HAP-1 (cell line): ENCODE measurements at regions not wholly inside any gene's neighbourhood (a gene's known extent, or its start where the extent isn't known, plus 50 kb on each side); places are given as distances from the start of the nearest gene placed in this dataset.

Experiments
- DNase-seq, 2 experiments: peaks; one replicate each; pipeline ENCODE4 v3.0.0-alpha.2; 2016 to 2020; ENCODE audit warnings: low spot score in 2 of 2
- H3K27me3 ChIP-seq: fragments of 250-450 bp; sonication (Bioruptor Pico); 2 replicates; pipeline ENCODE4 v1.5.1; 2020; ENCODE audit warnings: low read depth, mild to moderate bottlenecking, moderate library complexity
- H3K36me3 ChIP-seq: fragments of 250-450 bp; sonication (Bioruptor Pico); replicated peaks from 2 replicates; pipeline ENCODE4 v1.5.1; 2020; ENCODE audit warnings: mild to moderate bottlenecking
- H3K4me1 ChIP-seq: fragments of 250-450 bp; sonication (Bioruptor Pico); 2 replicates; pipeline ENCODE4 v1.5.1; 2020; ENCODE audit warnings: mild to moderate bottlenecking
- H3K4me3 ChIP-seq: fragments of 250-450 bp; sonication (Bioruptor Pico); 2 replicates; pipeline ENCODE4 v1.5.1; 2020; ENCODE audit warnings: mild to moderate bottlenecking, moderate library complexity
- H3K9me3 ChIP-seq: fragments of 250-450 bp; sonication (Bioruptor Pico); 2 replicates; pipeline ENCODE4 v1.5.1; 2020; ENCODE audit warnings: mild to moderate bottlenecking, moderate library complexity
- in situ Hi-C: fragments of 300-500 bp; cut with MboI; formaldehyde crosslinking; loops from 3 replicates; pipeline ENCODE4 v1.14.3; 2020; ENCODE audit warnings: low sequenced_read_pairs, inconsistent platforms, mixed read lengths

- Histone ChIP-seq H3K27me3 (no peaks in the 10 kb centered on the region), H3K36me3 (no peaks in the 10 kb centered on the region), H3K9me3 (no peaks in the 10 kb centered on the region), H3K4me1 (no peaks in the 10 kb centered on the region), H3K4me3 (no peak overlapping the region)
- in situ Hi-C loops: no loop called here
- no peak for DNase-seq
Observed at GRCh38 chr2:217634871-217635270, 367.9 kb downstream of the TNS1 start.

GRCh38 chr2:217632043-217632442 lies 370.8 kb downstream of the TNS1 start:
- no peak overlapping the region for H3K4me3 ChIP-seq
- in situ Hi-C loops: no loop called here
- H3K36me3 ChIP-seq: no peaks in the 10 kb centered on the region
- H3K9me3 ChIP-seq: no peaks in the 10 kb centered on the region
- H3K4me1 ChIP-seq: no peaks in the 10 kb centered on the region
- no peaks in the 10 kb centered on the region for H3K27me3 ChIP-seq
- DNase-seq: no peak

GRCh38 chr2:217631115-217631514 lies 371.7 kb downstream of the TNS1 start:
- DNase-seq: no peak
- Histone ChIP-seq H3K4me1 (no peaks in the 10 kb centered on the region), H3K36me3 (no peaks in the 10 kb centered on the region), H3K4me3 (no peak overlapping the region), H3K9me3 (no peaks in the 10 kb centered on the region), H3K27me3 (no peaks in the 10 kb centered on the region)
- in situ Hi-C loops: no loop called here

GRCh38 chr2:217629347-217629746 lies 373.4 kb downstream of the TNS1 start:
- H3K9me3 ChIP-seq: no peaks in the 10 kb centered on the region
- in situ Hi-C loops: no loop called here
- no peak overlapping the region for H3K4me3 ChIP-seq
- H3K4me1 ChIP-seq: no peaks in the 10 kb centered on the region
- H3K27me3 ChIP-seq: no peaks in the 10 kb centered on the region
- no peaks in the 10 kb centered on the region for H3K36me3 ChIP-seq
- DNase-seq: no peak

- Histone ChIP-seq H3K4me1 (peaks cover under 1% of the 10 kb centered on the region), H3K36me3 (no peaks in the 10 kb centered on the region), H3K9me3 (no peaks in the 10 kb centered on the region), H3K27me3 (no peaks in the 10 kb centered on the region), H3K4me3 (no peak overlapping the region)
- in situ Hi-C loops: no loop called here
- no peak for DNase-seq
Observed at GRCh38 chr2:217628061-217628460, 374.7 kb downstream of the TNS1 start.

- no peak for DNase-seq
- in situ Hi-C loops: no loop called here
- Histone ChIP-seq H3K36me3 (no peaks in the 10 kb centered on the region), H3K27me3 (no peaks in the 10 kb centered on the region), H3K4me3 (no peak overlapping the region), H3K4me1 (peaks cover 12% of the 10 kb centered on the region), H3K9me3 (no peaks in the 10 kb centered on the region)
Observed at GRCh38 chr2:217626926-217627325, 375.9 kb downstream of the TNS1 start.

GRCh38 chr2:217625557-217626169 lies 377.1 kb downstream of the TNS1 start:
- Histone ChIP-seq H3K36me3 (no peaks in the 10 kb centered on the region), H3K9me3 (no peaks in the 10 kb centered on the region), H3K4me1 (peaks cover 18% of the 10 kb centered on the region), H3K27me3 (no peaks in the 10 kb centered on the region), H3K4me3 (no peak overlapping the region)
- DNase-seq: no peak
- in situ Hi-C loops: no loop called here

GRCh38 chr2:217623281-217623912 lies 379.4 kb downstream of the TNS1 start:
- H3K27me3 ChIP-seq: no peaks in the 10 kb centered on the region
- H3K9me3 ChIP-seq: no peaks in the 10 kb centered on the region
- peaks cover 26% of the 10 kb centered on the region for H3K4me1 ChIP-seq
- in situ Hi-C loops: no loop called here
- H3K4me3 ChIP-seq: no peak overlapping the region
- no peaks in the 10 kb centered on the region for H3K36me3 ChIP-seq
- no peak for DNase-seq

- no peaks in the 10 kb centered on the region for H3K9me3 ChIP-seq
- peaks cover 26% of the 10 kb centered on the region for H3K4me1 ChIP-seq
- H3K27me3 ChIP-seq: no peaks in the 10 kb centered on the region
- DNase-seq: peak; percentile 57 to 78
- in situ Hi-C loops: no loop called here
- no peaks in the 10 kb centered on the region for H3K36me3 ChIP-seq
- H3K4me3 ChIP-seq: no peak overlapping the region
Observed at GRCh38 chr2:217622205-217623060, 380.4 kb downstream of the TNS1 start.

GRCh38 chr2:217621391-217621801 lies 381.4 kb downstream of the TNS1 start:
- DNase-seq: no peak
- in situ Hi-C loops: no loop called here
- Histone ChIP-seq H3K4me3 (no peak overlapping the region), H3K9me3 (no peaks in the 10 kb centered on the region), H3K27me3 (no peaks in the 10 kb centered on the region), H3K4me1 (peaks cover 26% of the 10 kb centered on the region), H3K36me3 (no peaks in the 10 kb centered on the region)

- Histone ChIP-seq H3K4me3 (no peak overlapping the region), H3K36me3 (no peaks in the 10 kb centered on the region), H3K27me3 (no peaks in the 10 kb centered on the region), H3K9me3 (no peaks in the 10 kb centered on the region), H3K4me1 (peaks cover 26% of the 10 kb centered on the region)
- in situ Hi-C loops: no loop called here
- DNase-seq: no peak
Observed at GRCh38 chr2:217618744-217619143, 384.1 kb downstream of the TNS1 start.

- no peak for DNase-seq
- Histone ChIP-seq H3K36me3 (no peaks in the 10 kb centered on the region), H3K9me3 (no peaks in the 10 kb centered on the region), H3K4me3 (no peak overlapping the region), H3K27me3 (no peaks in the 10 kb centered on the region), H3K4me1 (peaks cover 21% of the 10 kb centered on the region)
- in situ Hi-C loops: no loop called here
Observed at GRCh38 chr2:217617616-217618022, 385.2 kb downstream of the TNS1 start.

- Histone ChIP-seq H3K4me1 (peaks cover 14% of the 10 kb centered on the region), H3K9me3 (no peaks in the 10 kb centered on the region)
- no peak for DNase-seq
Observed at GRCh38 chr2:217616936-217617335, 385.9 kb downstream of the TNS1 start.

GRCh38 chr2:217615171-217615570 lies 387.6 kb downstream of the TNS1 start:
- in situ Hi-C loops: no loop called here
- Histone ChIP-seq H3K36me3 (no peaks in the 10 kb centered on the region), H3K4me1 (peaks cover 3% of the 10 kb centered on the region), H3K9me3 (no peaks in the 10 kb centered on the region), H3K27me3 (no peaks in the 10 kb centered on the region), H3K4me3 (no peak overlapping the region)
- no peak for DNase-seq

More at GRCh38 chr2:217616936-217617335, 385.9 kb downstream of the TNS1 start:
- Histone ChIP-seq H3K4me3 (no peak overlapping the region), H3K27me3 (no peaks in the 10 kb centered on the region), H3K36me3 (no peaks in the 10 kb centered on the region)
- in situ Hi-C loops: no loop called here
